H9 (cell line): ENCODE measurements at regions not wholly inside any gene's neighbourhood (a gene's known extent, or its start where the extent isn't known, plus 50 kb on each side); places are given as distances from the start of the nearest gene placed in this dataset.

Source experiments
- DNase-seq: peaks from one replicate; pipeline ENCODE4 v3.0.0-alpha.2; 2017
- H2AFZ ChIP-seq: one replicate; pipeline ENCODE4 v1.6.1; 2013; ENCODE audit warnings: mild to moderate bottlenecking, low read length, control low read depth, moderate library complexity
- H2AK5ac ChIP-seq: 2 replicates; pipeline ENCODE4 v1.6.1; 2013; ENCODE audit warnings: low read length, control low read depth, mixed read lengths; ENCODE audit not compliant: insufficient read length
- H2BK120ac ChIP-seq: one replicate; pipeline ENCODE4 v1.6.1; 2013; ENCODE audit warnings: low read depth, mild to moderate bottlenecking, low read length, control low read depth, inconsistent platforms; ENCODE audit not compliant: poor library complexity, severe bottlenecking
- H2BK12ac ChIP-seq: 2 replicates; pipeline ENCODE4 v1.6.1; 2013; ENCODE audit warnings: low read length, control low read depth, mixed read lengths, low read depth; ENCODE audit not compliant: insufficient read length
- H2BK15ac ChIP-seq: 2 replicates; pipeline ENCODE4 v1.6.1; 2013; ENCODE audit warnings: low read depth, low read length, control low read depth
- H2BK20ac ChIP-seq: one replicate; pipeline ENCODE4 v1.6.1; 2013; ENCODE audit warnings: low read depth, mild to moderate bottlenecking, low read length, control low read depth, inconsistent platforms; ENCODE audit not compliant: poor library complexity, severe bottlenecking
- H2BK5ac ChIP-seq: 2 replicates; pipeline ENCODE4 v1.6.1; 2013; ENCODE audit warnings: low read length, control low read depth, mixed read lengths; ENCODE audit not compliant: insufficient read length
- H3K14ac ChIP-seq: 2 replicates; pipeline ENCODE4 v1.6.1; 2013; ENCODE audit warnings: low read length, control low read depth; ENCODE audit not compliant: insufficient read depth
- H3K18ac ChIP-seq: 2 replicates; pipeline ENCODE4 v1.6.1; 2013; ENCODE audit warnings: low read depth, mild to moderate bottlenecking, mixed read lengths, low read length, control low read depth; ENCODE audit not compliant: insufficient read length
- H3K23ac ChIP-seq: 2 replicates; pipeline ENCODE4 v1.6.1; 2013; ENCODE audit warnings: low read length, control low read depth, mixed read lengths, low read depth; ENCODE audit not compliant: insufficient read length
- H3K23me2 ChIP-seq: 2 replicates; pipeline ENCODE4 v1.6.1; 2013; ENCODE audit warnings: low read depth, mild to moderate bottlenecking, mixed read lengths, low read length, control low read depth; ENCODE audit not compliant: insufficient read length, poor library complexity, severe bottlenecking
- H3K27ac ChIP-seq: 2 replicates; pipeline ENCODE4 v1.5.1; 2013; ENCODE audit warnings: low read length, control low read depth, mixed read lengths, low read depth; ENCODE audit not compliant: insufficient read length
- H3K27me3 ChIP-seq: 2 replicates; pipeline ENCODE4 v1.6.1; 2013; ENCODE audit warnings: low read length, control low read depth, inconsistent platforms; ENCODE audit not compliant: insufficient read depth
- H3K4ac ChIP-seq: 2 replicates; pipeline ENCODE4 v1.6.1; 2013; ENCODE audit warnings: low read depth, mild to moderate bottlenecking, control low read depth, inconsistent platforms, low read length, moderate library complexity
- H3K4me1 ChIP-seq: 2 replicates; pipeline ENCODE4 v1.6.1; 2013; ENCODE audit warnings: low read length, control low read depth, inconsistent platforms; ENCODE audit not compliant: insufficient read depth
- H3K4me2 ChIP-seq: 2 replicates; pipeline ENCODE4 v1.6.1; 2013; ENCODE audit warnings: low read length, control low read depth, mixed read lengths; ENCODE audit not compliant: insufficient read length, insufficient read depth
- H3K56ac ChIP-seq: 2 replicates; pipeline ENCODE4 v1.6.1; 2013; ENCODE audit warnings: low read depth, mild to moderate bottlenecking, mixed read lengths, low read length, control low read depth; ENCODE audit not compliant: insufficient read length
- H3K79me1 ChIP-seq: 2 replicates; pipeline ENCODE4 v1.6.1; 2013; ENCODE audit warnings: low read depth, mild to moderate bottlenecking, moderate library complexity, low read length, control low read depth, inconsistent platforms; ENCODE audit not compliant: insufficient read depth, poor library complexity, severe bottlenecking
- H3K79me2 ChIP-seq: 2 replicates; pipeline ENCODE4 v1.6.1; 2013; ENCODE audit warnings: low read length, control low read depth, inconsistent platforms; ENCODE audit not compliant: insufficient read depth
- H3K9ac ChIP-seq: 2 replicates; pipeline ENCODE4 v1.6.1; 2013; ENCODE audit warnings: low read length, control low read depth, mixed read lengths; ENCODE audit not compliant: insufficient read length; ENCODE audit errors: extremely low read depth
- H3K9me3 ChIP-seq: one replicate; pipeline ENCODE4 v1.6.1; 2013; ENCODE audit warnings: low read depth, low read length, inconsistent platforms; ENCODE audit not compliant: control insufficient read depth
- H3T11ph ChIP-seq: one replicate; pipeline ENCODE4 v1.6.1; 2013; ENCODE audit warnings: mild to moderate bottlenecking, low read length, control low read depth, inconsistent platforms
- H4K20me1 ChIP-seq: one replicate; pipeline ENCODE4 v1.6.1; 2013; ENCODE audit not compliant: control insufficient read depth, insufficient read length, insufficient read depth
- H4K5ac ChIP-seq: 2 replicates; pipeline ENCODE4 v1.6.1; 2013; ENCODE audit warnings: low read depth, mild to moderate bottlenecking, mixed read lengths, low read length, control low read depth; ENCODE audit not compliant: insufficient read length
- H4K8ac ChIP-seq: replicated peaks from 2 replicates; pipeline ENCODE4 v1.6.1; 2013; ENCODE audit warnings: low read length, control low read depth, mixed read lengths, low read depth; ENCODE audit not compliant: insufficient read length
- H4K91ac ChIP-seq: 2 replicates; pipeline ENCODE4 v1.6.1; 2013; ENCODE audit warnings: low read depth, mild to moderate bottlenecking, moderate library complexity, mixed read lengths, low read length, control low read depth; ENCODE audit not compliant: insufficient read length
- H3K27ac Mint-ChIP-seq, 3 experiments: 2 replicates in 2 of 3; 3 replicates in 1 of 3; pipeline ENCODE4 v1.8.0; 2020 to 2021; ENCODE audit warnings: mixed read lengths in 3 of 3, mild to moderate bottlenecking in 1 of 3, moderate library complexity in 1 of 3
- H3K27me3 Mint-ChIP-seq: 2 replicates; pipeline ENCODE4 v1.8.0; 2021; ENCODE audit warnings: low read depth, mild to moderate bottlenecking, moderate library complexity, mixed read lengths
- H3K36me3 Mint-ChIP-seq, 3 experiments: 2 replicates in 2 of 3; 3 replicates in 1 of 3; pipeline ENCODE4 v1.8.0; 2020 to 2021; ENCODE audit warnings: low read depth in 3 of 3, mixed read lengths in 3 of 3; ENCODE audit not compliant: insufficient read depth in 1 of 3
- H3K4me1 Mint-ChIP-seq, 2 experiments: 2 replicates each; pipeline ENCODE4 v1.8.0; 2020; ENCODE audit warnings: mixed read lengths in 2 of 2
- H3K4me3 Mint-ChIP-seq, 2 experiments: 2 replicates in 1 of 2; 3 replicates in 1 of 2; pipeline ENCODE4 v1.8.0; 2020 to 2021; ENCODE audit warnings: mild to moderate bottlenecking in 2 of 2, mixed read lengths in 2 of 2, moderate library complexity in 1 of 2
- H3K9me3 Mint-ChIP-seq, 2 experiments: 2 replicates in 1 of 2; 3 replicates in 1 of 2; pipeline ENCODE4 v1.8.0; 2020; ENCODE audit warnings: mild to moderate bottlenecking in 2 of 2, mixed read lengths in 2 of 2, moderate library complexity in 1 of 2
- WGBS: extraction: QIAGEN DNeasy Blood & Tissue Kit; methylation state at CpG from one replicate; pipeline ENCODE4 v1.1.7; 2013; ENCODE audit warnings: missing lambda C conversion rate, low lambda C conversion rate, mixed read lengths; ENCODE audit not compliant: insufficient read length; ENCODE audit errors: extremely low coverage; 5-methylcytosine and 5-hydroxymethylcytosine counted together
- TF ChIP-seq, protein P1 (sequence below): fragments of 200-600 bp; sonication (generic); conservative IDR thresholded peaks from 3 replicates; pipeline ENCODE4 v1.8.0; 2021; ENCODE audit warnings: antibody characterized with exemption, mild to moderate bottlenecking

- H3K4me2 ChIP-seq: no peak overlapping the region
- H3K4me1 Mint-ChIP-seq: peaks cover 11 to 18% of the 10 kb centered on the region in 2 experiments; a peak in 3 of 4 replicates
- no peaks in the 10 kb centered on the region for H3K79me1 ChIP-seq
- H2BK120ac ChIP-seq: no peak overlapping the region
- DNase-seq: no peak
- no peak overlapping the region for H2BK15ac ChIP-seq
- no CpG with 5 or more reads among the region's 8 CpGs for WGBS
- H3K56ac ChIP-seq: no peak overlapping the region
- no peaks in the 10 kb centered on the region for H3K79me2 ChIP-seq
- no peaks in the 10 kb centered on the region; the same call in 1 of the 2 replicates for H3K27me3 Mint-ChIP-seq
- H3K23ac ChIP-seq: no peak overlapping the region
- H3K9me3 ChIP-seq: no peaks in the 10 kb centered on the region
- no peak overlapping the region for H3K18ac ChIP-seq
- no peaks in the 10 kb centered on the region for H3K4me1 ChIP-seq
- no peak overlapping the region for H3K4ac ChIP-seq
- no peak overlapping the region for H3T11ph ChIP-seq
- H2AK5ac ChIP-seq: no peak overlapping the region
- no peak overlapping the region for H3K27ac Mint-ChIP-seq
- no peak overlapping the region for H4K91ac ChIP-seq
- H2BK20ac ChIP-seq: no peak overlapping the region
- H3K36me3 Mint-ChIP-seq: no peaks in the 10 kb centered on the region
- TF ChIP-seq, protein P1, sequence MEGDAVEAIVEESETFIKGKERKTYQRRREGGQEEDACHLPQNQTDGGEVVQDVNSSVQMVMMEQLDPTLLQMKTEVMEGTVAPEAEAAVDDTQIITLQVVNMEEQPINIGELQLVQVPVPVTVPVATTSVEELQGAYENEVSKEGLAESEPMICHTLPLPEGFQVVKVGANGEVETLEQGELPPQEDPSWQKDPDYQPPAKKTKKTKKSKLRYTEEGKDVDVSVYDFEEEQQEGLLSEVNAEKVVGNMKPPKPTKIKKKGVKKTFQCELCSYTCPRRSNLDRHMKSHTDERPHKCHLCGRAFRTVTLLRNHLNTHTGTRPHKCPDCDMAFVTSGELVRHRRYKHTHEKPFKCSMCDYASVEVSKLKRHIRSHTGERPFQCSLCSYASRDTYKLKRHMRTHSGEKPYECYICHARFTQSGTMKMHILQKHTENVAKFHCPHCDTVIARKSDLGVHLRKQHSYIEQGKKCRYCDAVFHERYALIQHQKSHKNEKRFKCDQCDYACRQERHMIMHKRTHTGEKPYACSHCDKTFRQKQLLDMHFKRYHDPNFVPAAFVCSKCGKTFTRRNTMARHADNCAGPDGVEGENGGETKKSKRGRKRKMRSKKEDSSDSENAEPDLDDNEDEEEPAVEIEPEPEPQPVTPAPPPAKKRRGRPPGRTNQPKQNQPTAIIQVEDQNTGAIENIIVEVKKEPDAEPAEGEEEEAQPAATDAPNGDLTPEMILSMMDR: no peak
- no peak overlapping the region for H4K8ac ChIP-seq
- H3K14ac ChIP-seq: no peak overlapping the region
- H4K20me1 ChIP-seq: no peaks in the 10 kb centered on the region
- no peak overlapping the region for H3K9ac ChIP-seq
- no peaks in the 10 kb centered on the region; a peak in 1 of 5 replicates for H3K9me3 Mint-ChIP-seq
- no peak overlapping the region for H4K5ac ChIP-seq
- no peak overlapping the region for H2AFZ ChIP-seq
- no peak overlapping the region for H2BK12ac ChIP-seq
- no peak overlapping the region for H3K27ac ChIP-seq
- no peak overlapping the region for H3K4me3 Mint-ChIP-seq
- no peak overlapping the region for H2BK5ac ChIP-seq
- H3K27me3 ChIP-seq: no peaks in the 10 kb centered on the region
- no peaks in the 10 kb centered on the region for H3K23me2 ChIP-seq
Measured at GRCh38 chr10:3422282-3422681, 249.7 kb upstream of the PITRM1 start.
